Right lung (tissue), 2 donors: ENCODE measurements at regions not wholly inside any gene's neighbourhood (a gene's known extent, or its start where the extent isn't known, plus 50 kb on each side); places are given as distances from the start of the nearest gene placed in this dataset.

Experiments used
- DNase-seq, 2 donors: peaks; one replicate each; pipeline ENCODE4 v3.0.0-alpha.2; 2013

DNA sequence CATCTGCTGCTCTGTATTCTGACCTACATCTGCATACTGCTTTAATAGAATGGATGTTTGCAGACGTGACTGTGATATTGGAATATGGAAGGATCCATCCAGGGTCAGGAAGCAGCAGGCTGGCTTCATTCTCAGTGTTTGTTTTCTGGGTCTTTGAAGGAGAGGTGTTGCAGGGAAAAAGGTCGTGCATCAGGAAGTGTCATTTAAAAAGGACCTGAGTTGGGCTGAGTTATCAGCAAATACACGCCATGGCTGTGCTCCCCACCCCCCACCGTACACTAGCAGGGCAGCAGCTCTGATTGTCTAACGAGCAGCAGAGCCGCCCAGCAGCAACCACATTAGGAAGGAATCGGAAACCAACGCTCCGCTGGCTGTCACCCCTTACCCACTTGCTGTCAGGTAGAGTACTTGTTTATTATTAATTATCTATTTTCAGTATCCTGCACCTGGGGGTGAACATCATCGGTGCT lies 63.1 kb upstream of the STEAP1B start:
- no peak for DNase-seq

DNA sequence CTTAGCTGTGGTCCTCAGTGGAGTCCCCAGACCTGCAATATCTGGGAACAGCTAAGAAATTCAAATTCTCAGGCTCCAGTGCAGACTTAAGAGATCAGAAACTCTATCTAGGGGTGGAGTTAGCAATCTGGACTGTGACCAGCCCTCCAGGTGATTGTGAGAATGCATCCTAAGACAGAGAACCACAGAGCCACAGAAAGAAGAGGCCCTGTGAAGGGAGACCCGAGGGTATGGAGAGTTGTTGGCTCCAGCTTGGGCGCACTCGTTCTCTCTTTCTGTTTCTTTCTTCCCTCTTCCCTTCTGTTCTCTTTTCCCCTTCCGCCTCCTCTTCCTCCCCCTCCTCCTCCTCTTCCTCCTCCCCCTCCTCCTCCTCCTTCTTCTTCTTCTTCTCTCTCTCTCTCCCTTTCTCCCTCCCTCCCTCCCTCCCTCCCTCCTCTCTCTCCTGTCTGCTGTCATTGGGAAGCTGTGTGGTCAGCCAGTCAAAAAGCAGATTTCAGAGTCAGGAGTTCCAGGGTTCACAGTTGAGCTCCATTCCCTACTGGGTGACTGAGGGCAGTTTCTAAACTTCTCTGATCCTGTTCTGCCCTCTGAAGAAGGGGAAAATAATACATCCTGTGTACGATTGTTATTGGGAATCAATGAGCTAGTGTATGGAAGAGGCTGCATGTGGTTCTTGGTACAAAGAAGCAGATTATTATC lies 62.1 kb upstream of the STEAP1B start:
- no peak for DNase-seq

- peak; percentile 89 for DNase-seq
Observed at GRCh38 chr7:22561321-22561811, 61.4 kb upstream of the STEAP1B start.

GRCh38 chr7:22559829-22560489 lies 60.0 kb upstream of the STEAP1B start:
- peak; percentile 59 to 74 for DNase-seq

DNA sequence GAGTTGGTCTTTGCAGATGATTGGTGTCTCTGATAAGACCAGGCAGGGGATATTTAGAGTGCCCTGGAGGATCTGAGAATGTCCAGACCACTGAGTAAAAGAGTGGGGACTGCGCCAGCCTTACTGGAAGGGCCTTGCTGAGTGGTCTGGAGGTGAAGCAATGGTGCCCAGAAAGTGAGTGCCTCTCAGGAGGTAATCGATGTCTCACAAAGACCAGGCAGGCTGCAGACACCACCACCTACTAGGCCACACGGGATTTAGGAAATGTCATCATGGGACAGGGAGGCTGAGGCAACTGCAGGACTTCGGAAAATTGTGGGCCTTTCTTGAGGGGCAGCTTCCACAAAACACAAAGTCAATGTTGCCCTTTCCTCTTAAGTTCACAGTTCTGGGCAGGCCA lies 57.2 kb upstream of the STEAP1B start:
- DNase-seq: no peak

DNA sequence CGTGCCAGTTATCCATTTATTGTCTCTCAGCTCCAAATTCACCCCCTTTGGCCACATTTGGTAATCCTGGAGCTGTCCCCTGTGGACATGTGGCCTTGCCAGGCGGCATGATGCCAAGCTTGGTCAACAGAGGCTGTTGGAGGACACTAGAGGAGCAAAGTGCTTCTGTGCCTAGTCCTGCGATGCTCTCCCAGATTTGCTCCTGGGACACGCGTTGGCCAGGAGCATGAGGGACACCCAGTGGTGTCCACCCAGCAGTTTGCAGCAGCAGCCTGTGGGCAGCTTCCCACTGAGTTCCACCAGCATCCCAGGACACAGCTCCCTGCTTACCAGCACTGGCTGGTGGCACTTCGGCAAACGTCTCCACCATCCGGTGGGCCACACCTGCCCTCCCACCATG lies 55.5 kb upstream of the STEAP1B start:
- DNase-seq: no peak

DNA sequence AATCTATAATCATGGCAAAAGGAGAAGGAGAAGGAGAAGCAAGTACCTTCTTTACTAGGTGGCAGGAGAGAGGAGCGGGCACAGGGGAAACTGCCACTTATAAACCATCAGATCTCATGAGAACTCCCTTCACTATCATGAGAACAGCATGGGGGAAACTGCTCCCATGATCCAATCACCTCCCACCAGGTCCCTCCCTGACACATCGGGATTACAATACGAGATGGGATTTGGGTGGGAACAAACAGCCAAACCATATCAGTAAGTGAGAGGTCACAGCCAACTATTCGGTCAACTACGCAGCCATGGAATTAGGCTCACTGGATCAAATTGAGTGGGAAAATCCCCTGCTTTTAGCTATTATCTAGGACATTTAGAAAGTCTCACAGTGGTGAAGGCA lies 54.2 kb upstream of the STEAP1B start:
- DNase-seq: no peak

GRCh38 chr7:22551768-22552513 lies 52.0 kb upstream of the STEAP1B start:
- DNase-seq: no peak

GRCh38 chr7:22550514-22551030 lies 50.6 kb upstream of the STEAP1B start:
- DNase-seq: no peak

DNA sequence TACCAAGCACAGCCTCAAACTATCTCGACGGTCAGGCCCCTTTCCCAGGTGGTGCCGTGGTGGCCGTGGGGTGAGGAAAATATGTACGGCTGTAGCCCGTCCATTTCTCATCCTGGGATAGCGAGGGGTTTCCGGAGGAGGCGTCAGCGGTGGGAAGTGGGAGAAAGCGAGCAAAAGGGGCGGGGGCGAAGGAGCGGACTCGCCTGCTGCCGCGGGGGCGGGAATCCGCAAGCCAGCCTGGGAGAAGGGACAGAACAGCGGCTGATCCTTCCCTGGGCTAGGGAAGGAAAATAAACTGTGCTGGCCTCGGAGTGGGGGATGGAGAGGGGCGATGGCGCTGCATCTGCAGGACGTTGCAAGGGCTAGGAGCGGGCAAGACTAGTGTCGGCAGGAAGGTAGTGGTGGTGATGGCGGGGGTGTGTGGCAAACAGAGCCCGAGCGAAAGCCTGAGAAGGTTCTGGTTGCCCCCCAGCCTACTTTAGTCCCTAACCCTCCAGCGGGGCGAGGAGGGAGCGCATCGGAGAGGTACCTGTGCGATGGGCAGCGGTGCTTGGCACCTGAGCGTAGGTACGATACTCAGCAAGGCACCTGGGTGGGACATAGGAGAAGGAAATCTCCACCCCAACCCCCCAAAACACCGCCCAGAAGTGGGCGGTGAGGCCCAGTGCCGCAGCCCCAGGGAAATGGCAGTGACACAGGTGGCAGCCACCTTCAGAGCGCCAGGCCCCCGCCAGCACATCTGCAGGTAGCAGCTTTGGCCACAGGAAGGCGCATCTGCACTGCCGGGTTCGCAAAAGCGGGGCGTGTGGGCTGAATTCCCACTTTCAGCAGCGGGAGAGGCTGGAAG lies 49.9 kb upstream of the STEAP1B start:
- no peak for DNase-seq
